ENCODE measurements at regions not wholly inside any gene's neighbourhood (a gene's known extent, or its start where the extent isn't known, plus 50 kb on each side); places are given as distances from the start of the nearest gene placed in this dataset.

DNA sequence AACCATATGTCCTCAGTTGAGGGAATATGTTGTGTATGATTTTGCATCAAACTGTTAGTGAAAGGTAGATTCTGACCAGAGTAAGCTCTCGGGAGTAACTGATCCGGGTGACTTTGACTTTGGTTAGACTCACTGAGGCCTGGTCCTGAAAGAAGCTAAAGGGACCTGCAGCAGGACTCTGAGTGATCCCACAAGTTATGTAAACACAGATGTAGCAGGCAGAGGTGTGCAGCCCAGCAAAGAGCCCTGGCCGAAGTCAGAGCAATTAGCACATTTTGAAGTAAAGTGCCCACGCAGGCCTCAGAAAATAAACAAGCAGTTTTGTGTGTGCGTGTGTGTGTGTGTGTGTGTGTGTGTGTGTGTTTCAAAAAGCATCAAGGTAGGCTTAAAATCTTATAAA lies 245.6 kb upstream of the FERD3L start:
- TF ChIP-seq, protein P1, sequence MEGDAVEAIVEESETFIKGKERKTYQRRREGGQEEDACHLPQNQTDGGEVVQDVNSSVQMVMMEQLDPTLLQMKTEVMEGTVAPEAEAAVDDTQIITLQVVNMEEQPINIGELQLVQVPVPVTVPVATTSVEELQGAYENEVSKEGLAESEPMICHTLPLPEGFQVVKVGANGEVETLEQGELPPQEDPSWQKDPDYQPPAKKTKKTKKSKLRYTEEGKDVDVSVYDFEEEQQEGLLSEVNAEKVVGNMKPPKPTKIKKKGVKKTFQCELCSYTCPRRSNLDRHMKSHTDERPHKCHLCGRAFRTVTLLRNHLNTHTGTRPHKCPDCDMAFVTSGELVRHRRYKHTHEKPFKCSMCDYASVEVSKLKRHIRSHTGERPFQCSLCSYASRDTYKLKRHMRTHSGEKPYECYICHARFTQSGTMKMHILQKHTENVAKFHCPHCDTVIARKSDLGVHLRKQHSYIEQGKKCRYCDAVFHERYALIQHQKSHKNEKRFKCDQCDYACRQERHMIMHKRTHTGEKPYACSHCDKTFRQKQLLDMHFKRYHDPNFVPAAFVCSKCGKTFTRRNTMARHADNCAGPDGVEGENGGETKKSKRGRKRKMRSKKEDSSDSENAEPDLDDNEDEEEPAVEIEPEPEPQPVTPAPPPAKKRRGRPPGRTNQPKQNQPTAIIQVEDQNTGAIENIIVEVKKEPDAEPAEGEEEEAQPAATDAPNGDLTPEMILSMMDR (IDR thresholded peaks at IDR 0.05) = no peak
- TF ChIP-seq POLR2A (IDR thresholded peaks at IDR 0.05) = no peak

Measured in Peyer's patch (tissue), 4 donors.